ENCODE measurements at regions not wholly inside any gene's neighbourhood (a gene's known extent, or its start where the extent isn't known, plus 50 kb on each side); places are given as distances from the start of the nearest gene placed in this dataset.

DNA sequence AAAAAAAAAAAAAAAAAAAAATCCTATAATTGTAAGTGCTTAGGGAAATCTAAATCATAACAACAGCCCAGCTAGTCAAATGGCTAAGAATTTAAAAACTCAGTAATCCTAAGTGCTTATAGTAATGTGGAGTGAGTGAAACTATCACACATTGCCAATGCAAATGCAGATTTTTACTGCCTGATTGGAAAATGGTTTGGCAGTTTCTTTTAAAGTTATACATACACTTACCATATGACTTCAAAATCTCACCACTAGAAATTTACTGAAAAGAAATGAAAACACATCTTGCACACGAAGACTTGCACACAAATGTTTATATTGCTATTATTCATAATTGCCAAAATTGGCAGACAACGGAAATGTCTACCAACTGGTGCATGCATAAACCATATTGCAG, 51.3 kb upstream of the STXBP6 start:
- H3K27me3 ChIP-seq (ENCODE audit: control insufficient read depth in 1 of 2, insufficient read depth in 2 of 2, low read length in 2 of 2), result peaks cover 0 to under 1% of the 10 kb centered on the region in 2 experiments
- peaks cover 16% of the 10 kb centered on the region for H3K27me3 Mint-ChIP-seq
- H3K4me3 ChIP-seq (ENCODE audit: low read length), result no peak overlapping the region
- intact Hi-C loops (cut with DNase I, micrococcal nuclease), result no loop called here
- no peak overlapping the region for H3K27ac Mint-ChIP-seq
- H3K4me1 Mint-ChIP-seq (ENCODE audit: low read depth), result no peaks in the 10 kb centered on the region
- ATAC-seq (ENCODE audit: poor library complexity), result no peak
- H3K9me3 Mint-ChIP-seq, result no peaks in the 10 kb centered on the region
- no peak overlapping the region for H3K4me3 Mint-ChIP-seq
- no peaks in the 10 kb centered on the region for H3K4me1 ChIP-seq (ENCODE audit: insufficient read depth, low read length)
- no peaks in the 10 kb centered on the region for H3K36me3 ChIP-seq (ENCODE audit: insufficient read depth, low read length)
- POLR2A ChIA-PET, result no interaction called here
- no peaks in the 10 kb centered on the region for H3K36me3 Mint-ChIP-seq (ENCODE audit: low read depth)
- CTCF ChIA-PET, result no interaction called here
- no peak for DNase-seq
- H3K27ac ChIP-seq (ENCODE audit: low read depth in 1 of 2, low read length in 2 of 2), result no peak overlapping the region
- TF ChIP-seq CTCF (IDR thresholded peaks at IDR 0.05), result no peak
- no peaks in the 10 kb centered on the region for H3K9me3 ChIP-seq (ENCODE audit: control insufficient read depth in 1 of 2, insufficient read depth in 1 of 2, low read length in 2 of 2)

All from CD4-positive, alpha-beta T cell (primary cell).